H1 (cell line): ENCODE measurements at regions not wholly inside any gene's neighbourhood (a gene's known extent, or its start where the extent isn't known, plus 50 kb on each side); places are given as distances from the start of the nearest gene placed in this dataset.

Source experiments
- CBX8 ChIP-seq: fragments of 300-800, 300-1000 bp; sonication (generic); IDR thresholded peaks from 2 replicates; pipeline ENCODE4 v1.7.1; 2016; ENCODE audit warnings: low read depth, low read length, borderline replicate concordance
- KDM4A ChIP-seq: IDR thresholded peaks from one replicate; pipeline ENCODE4 v1.7.1; 2012; ENCODE audit warnings: low read depth, mild to moderate bottlenecking, moderate library complexity, low read length, inconsistent platforms; ENCODE audit not compliant: severe bottlenecking
- POU5F1 ChIP-seq: IDR thresholded peaks from 2 replicates; pipeline ENCODE4 v1.6.1; 2011; ENCODE audit warnings: low read depth, mild to moderate bottlenecking, low read length, moderate library complexity
- SRF ChIP-seq: IDR thresholded peaks from 2 replicates; pipeline ENCODE4 v1.6.1; 2011; ENCODE audit warnings: mild to moderate bottlenecking, low read depth, low read length, moderate library complexity
- TF ChIP-seq, protein P1 (sequence below): fragments of 300-600 bp; sonication (generic); IDR thresholded peaks from 2 replicates; pipeline ENCODE4 v1.7.1; 2012; ENCODE audit warnings: low read length, moderate library complexity, mild to moderate bottlenecking, inconsistent platforms; ENCODE audit not compliant: insufficient replicate concordance

DNA sequence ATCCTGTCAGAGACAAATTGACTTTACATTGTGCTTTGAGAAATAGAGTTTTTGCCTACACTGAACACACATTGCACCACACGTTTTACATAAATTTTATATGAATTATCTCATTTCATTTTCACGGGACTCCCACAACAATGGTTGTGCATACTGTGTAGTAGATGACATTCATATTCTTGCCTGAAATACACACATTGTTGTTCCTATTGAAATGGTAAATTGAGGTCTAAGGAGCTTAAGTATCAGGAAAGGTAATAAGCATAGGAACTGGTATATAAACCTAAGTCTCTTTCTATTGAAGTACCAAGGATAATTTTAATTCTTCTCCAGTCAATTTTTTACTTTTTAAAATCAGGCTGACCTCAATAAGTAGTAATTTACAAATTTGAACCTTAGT, 473.7 kb upstream of the DEPDC1 start (continued):
- TF ChIP-seq, protein P1, sequence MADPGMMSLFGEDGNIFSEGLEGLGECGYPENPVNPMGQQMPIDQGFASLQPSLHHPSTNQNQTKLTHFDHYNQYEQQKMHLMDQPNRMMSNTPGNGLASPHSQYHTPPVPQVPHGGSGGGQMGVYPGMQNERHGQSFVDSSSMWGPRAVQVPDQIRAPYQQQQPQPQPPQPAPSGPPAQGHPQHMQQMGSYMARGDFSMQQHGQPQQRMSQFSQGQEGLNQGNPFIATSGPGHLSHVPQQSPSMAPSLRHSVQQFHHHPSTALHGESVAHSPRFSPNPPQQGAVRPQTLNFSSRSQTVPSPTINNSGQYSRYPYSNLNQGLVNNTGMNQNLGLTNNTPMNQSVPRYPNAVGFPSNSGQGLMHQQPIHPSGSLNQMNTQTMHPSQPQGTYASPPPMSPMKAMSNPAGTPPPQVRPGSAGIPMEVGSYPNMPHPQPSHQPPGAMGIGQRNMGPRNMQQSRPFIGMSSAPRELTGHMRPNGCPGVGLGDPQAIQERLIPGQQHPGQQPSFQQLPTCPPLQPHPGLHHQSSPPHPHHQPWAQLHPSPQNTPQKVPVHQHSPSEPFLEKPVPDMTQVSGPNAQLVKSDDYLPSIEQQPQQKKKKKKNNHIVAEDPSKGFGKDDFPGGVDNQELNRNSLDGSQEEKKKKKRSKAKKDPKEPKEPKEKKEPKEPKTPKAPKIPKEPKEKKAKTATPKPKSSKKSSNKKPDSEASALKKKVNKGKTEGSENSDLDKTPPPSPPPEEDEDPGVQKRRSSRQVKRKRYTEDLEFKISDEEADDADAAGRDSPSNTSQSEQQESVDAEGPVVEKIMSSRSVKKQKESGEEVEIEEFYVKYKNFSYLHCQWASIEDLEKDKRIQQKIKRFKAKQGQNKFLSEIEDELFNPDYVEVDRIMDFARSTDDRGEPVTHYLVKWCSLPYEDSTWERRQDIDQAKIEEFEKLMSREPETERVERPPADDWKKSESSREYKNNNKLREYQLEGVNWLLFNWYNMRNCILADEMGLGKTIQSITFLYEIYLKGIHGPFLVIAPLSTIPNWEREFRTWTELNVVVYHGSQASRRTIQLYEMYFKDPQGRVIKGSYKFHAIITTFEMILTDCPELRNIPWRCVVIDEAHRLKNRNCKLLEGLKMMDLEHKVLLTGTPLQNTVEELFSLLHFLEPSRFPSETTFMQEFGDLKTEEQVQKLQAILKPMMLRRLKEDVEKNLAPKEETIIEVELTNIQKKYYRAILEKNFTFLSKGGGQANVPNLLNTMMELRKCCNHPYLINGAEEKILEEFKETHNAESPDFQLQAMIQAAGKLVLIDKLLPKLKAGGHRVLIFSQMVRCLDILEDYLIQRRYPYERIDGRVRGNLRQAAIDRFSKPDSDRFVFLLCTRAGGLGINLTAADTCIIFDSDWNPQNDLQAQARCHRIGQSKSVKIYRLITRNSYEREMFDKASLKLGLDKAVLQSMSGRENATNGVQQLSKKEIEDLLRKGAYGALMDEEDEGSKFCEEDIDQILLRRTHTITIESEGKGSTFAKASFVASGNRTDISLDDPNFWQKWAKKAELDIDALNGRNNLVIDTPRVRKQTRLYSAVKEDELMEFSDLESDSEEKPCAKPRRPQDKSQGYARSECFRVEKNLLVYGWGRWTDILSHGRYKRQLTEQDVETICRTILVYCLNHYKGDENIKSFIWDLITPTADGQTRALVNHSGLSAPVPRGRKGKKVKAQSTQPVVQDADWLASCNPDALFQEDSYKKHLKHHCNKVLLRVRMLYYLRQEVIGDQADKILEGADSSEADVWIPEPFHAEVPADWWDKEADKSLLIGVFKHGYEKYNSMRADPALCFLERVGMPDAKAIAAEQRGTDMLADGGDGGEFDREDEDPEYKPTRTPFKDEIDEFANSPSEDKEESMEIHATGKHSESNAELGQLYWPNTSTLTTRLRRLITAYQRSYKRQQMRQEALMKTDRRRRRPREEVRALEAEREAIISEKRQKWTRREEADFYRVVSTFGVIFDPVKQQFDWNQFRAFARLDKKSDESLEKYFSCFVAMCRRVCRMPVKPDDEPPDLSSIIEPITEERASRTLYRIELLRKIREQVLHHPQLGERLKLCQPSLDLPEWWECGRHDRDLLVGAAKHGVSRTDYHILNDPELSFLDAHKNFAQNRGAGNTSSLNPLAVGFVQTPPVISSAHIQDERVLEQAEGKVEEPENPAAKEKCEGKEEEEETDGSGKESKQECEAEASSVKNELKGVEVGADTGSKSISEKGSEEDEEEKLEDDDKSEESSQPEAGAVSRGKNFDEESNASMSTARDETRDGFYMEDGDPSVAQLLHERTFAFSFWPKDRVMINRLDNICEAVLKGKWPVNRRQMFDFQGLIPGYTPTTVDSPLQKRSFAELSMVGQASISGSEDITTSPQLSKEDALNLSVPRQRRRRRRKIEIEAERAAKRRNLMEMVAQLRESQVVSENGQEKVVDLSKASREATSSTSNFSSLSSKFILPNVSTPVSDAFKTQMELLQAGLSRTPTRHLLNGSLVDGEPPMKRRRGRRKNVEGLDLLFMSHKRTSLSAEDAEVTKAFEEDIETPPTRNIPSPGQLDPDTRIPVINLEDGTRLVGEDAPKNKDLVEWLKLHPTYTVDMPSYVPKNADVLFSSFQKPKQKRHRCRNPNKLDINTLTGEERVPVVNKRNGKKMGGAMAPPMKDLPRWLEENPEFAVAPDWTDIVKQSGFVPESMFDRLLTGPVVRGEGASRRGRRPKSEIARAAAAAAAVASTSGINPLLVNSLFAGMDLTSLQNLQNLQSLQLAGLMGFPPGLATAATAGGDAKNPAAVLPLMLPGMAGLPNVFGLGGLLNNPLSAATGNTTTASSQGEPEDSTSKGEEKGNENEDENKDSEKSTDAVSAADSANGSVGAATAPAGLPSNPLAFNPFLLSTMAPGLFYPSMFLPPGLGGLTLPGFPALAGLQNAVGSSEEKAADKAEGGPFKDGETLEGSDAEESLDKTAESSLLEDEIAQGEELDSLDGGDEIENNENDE: no peak
- TF ChIP-seq KDM4A (no peak), SRF (no peak), POU5F1 (no peak), CBX8 (no peak)
- TF ChIP-seq, all 59 proteins: peak for 0
